ENCODE measurements at regions not wholly inside any gene's neighbourhood (a gene's known extent, or its start where the extent isn't known, plus 50 kb on each side); places are given as distances from the start of the nearest gene placed in this dataset.
"Not testable (repeated sequence)": the region's sequence is repeated elsewhere in the genome, so short reads cannot be mapped to it uniquely, and the experiment has no call there.

DNA sequence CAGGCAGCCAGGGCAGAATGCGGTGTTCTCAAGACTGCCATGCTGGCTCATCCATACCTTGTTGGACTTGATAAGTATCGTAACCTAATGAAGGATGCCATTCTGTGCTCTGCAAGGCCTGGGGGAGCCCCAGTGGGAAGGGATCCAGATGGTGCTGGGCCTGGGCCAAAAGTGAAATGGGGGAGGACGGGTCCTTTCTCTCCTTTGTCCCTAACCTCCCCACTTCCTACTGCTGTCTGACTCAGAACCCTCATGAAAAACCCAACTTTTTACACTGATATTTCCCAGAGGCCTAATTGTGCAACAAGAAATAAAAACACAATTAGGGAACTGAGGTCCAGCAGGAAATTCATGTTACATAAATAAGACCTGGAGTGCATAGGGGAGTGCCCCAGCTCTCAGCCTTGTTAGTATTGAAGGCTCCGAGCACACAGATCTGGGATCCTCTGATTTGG, 193.7 kb upstream of the SVIL start:
- Mint-ChIP-seq H3K9me3 (peaks cover 14% of the 10 kb centered on the region), H3K27ac (no peak overlapping the region), H3K27me3 (peaks cover 3% of the 10 kb centered on the region), H3K4me3 (no peak overlapping the region), H3K36me3 (ENCODE audit: low read depth) (no peaks in the 10 kb centered on the region), H3K4me1 (peaks cover 7% of the 10 kb centered on the region)
- intact Hi-C loops (cut with micrococcal nuclease), result no loop called here
- no peak for DNase-seq

DNA sequence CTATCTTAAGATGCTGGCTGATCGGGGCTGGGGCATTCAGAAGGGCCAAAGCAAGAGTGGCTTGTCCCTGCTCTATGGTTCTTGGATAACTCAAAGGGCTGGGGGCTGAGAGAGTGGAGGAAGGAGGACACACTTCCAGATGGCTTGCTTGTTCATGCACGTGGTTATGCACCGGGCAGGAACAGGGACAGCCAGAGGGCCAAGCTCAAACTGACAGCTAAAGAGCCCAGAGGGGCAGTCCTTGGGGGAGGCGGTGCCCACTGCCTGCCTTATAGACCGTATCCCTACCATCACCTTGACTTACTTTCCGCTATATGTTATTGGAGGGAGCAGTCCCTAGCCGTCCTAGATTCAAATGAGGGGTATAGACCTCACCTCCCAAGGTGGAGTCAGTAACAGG, 192.7 kb upstream of the SVIL start:
- DNase-seq, result no peak
- H3K9me3 Mint-ChIP-seq, result peaks cover 14% of the 10 kb centered on the region

DNA sequence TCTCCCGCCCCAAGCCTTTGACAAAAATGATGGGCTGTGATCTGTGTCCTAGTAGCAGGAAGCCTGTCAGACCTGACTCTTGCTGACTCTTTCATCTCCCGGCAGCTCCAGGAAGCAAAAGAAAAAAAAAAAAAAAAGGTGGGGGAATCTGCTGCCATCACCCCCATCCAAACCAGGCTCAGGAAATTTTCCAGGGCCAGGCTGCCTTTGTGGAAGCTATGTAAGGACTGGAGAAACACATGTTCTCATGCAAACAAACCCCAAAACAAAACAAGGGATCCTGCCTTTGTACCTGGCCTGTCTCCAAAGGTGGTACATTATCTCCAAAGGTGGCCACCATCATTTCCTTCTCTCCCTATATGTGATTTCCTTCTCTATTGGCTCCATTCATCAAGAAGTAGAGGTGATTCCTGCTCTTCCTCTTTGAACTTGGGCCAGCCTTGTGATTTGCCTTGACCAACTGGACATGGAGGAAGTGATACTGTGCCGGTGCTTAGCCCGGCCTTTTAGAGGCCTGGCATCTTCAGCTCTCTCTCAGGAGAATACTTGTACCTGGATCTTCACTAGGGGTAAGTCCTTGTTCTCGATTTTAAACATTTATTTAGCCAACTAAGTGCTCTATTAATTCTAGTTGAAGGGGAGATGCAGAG, 192.2 kb upstream of the SVIL start:
- DNase-seq, result no peak

More for the DNA sequence above, 192.7 kb upstream of the SVIL start:
- peaks cover 3% of the 10 kb centered on the region for H3K27me3 Mint-ChIP-seq
- no peak overlapping the region for H3K4me3 Mint-ChIP-seq
- intact Hi-C loops (cut with micrococcal nuclease), result no loop called here
- H3K4me1 Mint-ChIP-seq, result peaks cover 7% of the 10 kb centered on the region
- no peak overlapping the region for H3K27ac Mint-ChIP-seq
- no peaks in the 10 kb centered on the region for H3K36me3 Mint-ChIP-seq (ENCODE audit: low read depth)

DNA sequence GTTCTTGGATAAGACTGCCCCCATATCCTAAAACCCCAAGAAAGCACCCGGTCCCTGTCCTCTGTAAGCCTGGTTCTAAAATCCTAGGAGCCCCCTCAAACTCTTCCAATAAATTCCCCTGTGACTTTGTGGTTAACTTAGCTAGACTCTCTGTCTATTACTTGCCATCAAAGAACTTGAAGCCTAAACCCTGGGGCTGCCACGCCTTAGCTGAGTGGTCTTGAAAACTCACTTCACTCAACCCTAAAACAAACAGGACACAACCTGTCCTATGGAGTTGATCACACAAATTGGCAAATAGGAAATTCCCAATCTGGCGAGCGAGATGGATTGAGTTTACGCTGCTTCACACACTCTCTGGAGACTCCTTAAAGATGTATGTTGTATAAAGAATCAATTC, 191.4 kb upstream of the SVIL start:
- no peaks in the 10 kb centered on the region for H3K36me3 Mint-ChIP-seq (ENCODE audit: low read depth)
- H3K4me3 Mint-ChIP-seq, result no peak overlapping the region
- H3K27ac Mint-ChIP-seq, result no peak overlapping the region
- no peak for DNase-seq
- peaks cover 6% of the 10 kb centered on the region for H3K9me3 Mint-ChIP-seq
- intact Hi-C loops (cut with micrococcal nuclease), result no loop called here
- H3K27me3 Mint-ChIP-seq, result peaks cover 3% of the 10 kb centered on the region
- H3K4me1 Mint-ChIP-seq, result peaks cover 7% of the 10 kb centered on the region

More for the DNA sequence above, 192.2 kb upstream of the SVIL start:
- Mint-ChIP-seq H3K4me3 (no peak overlapping the region), H3K27ac (no peak overlapping the region), H3K27me3 (peaks cover 3% of the 10 kb centered on the region), H3K9me3 (peaks cover 11% of the 10 kb centered on the region), H3K4me1 (peaks cover 7% of the 10 kb centered on the region), H3K36me3 (ENCODE audit: low read depth) (no peaks in the 10 kb centered on the region)
- intact Hi-C loops (cut with micrococcal nuclease), result no loop called here

DNA sequence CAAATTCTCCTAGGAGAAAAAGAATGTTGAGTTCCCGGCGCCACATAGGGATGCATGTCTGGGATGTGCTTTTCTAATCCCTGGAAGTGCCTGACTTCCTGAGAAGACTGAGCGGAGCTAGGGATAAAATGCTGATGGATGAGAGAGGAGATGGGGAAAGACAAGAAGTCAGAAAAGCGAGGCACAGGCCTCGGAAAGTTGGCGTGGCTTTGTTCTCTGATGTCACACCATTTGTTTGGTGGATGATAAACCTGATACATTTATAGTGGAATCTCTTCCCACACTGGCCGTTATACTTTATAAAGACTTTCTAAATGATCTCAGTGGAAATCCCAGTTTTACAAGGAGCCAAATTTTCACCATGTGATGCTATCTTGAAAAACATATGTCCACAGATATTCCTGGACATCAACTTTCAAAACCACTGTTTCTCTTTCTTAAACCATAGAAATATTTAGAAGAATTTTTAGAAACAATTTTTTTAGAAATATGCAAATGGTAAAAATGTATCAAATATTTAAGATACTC, 188.8 kb upstream of the SVIL start:
- intact Hi-C loops (cut with micrococcal nuclease), result no loop called here
- H3K27me3 Mint-ChIP-seq, result peaks cover 3% of the 10 kb centered on the region
- no peak for DNase-seq
- H3K36me3 Mint-ChIP-seq (ENCODE audit: low read depth), result no peaks in the 10 kb centered on the region
- no peak overlapping the region for H3K4me3 Mint-ChIP-seq
- H3K9me3 Mint-ChIP-seq, result peaks cover 3% of the 10 kb centered on the region
- H3K4me1 Mint-ChIP-seq, result peaks cover 5% of the 10 kb centered on the region
- H3K27ac Mint-ChIP-seq, result no peak overlapping the region

DNA sequence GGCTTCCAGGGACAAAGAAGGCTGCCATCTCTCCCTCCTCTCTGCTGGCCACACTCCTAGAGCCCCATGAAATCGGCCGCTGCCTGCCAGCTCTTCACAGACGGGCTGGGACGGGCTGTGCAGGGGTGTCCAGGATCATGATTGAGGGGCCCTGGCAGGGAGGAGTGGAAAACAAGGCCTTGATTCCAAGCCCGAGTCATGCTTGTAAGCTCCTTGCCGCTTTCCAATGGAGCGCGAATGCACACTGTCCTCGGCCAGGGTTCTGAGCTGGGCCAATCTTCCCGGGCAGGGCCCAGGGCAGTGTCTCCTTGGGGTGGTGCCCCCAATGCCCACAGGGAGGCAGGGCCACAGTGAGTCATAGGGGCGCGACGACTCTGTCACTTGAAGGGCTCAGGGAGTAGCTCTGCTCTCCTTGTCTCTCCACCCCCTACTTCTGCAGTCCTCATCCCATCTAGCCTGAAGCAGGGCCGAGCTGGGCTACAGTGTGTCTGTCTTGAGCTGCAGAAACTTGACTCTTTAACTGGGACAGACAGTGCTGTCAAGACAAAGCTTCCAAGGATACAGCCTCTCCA, 186.2 kb upstream of the SVIL start:
- Mint-ChIP-seq H3K27me3 (peaks cover 9% of the 10 kb centered on the region), H3K27ac (no peak overlapping the region), H3K4me3 (no peak overlapping the region), H3K36me3 (ENCODE audit: low read depth) (no peaks in the 10 kb centered on the region), H3K4me1 (no peaks in the 10 kb centered on the region), H3K9me3 (no peaks in the 10 kb centered on the region)
- intact Hi-C loops (cut with micrococcal nuclease), result no loop called here
- DNase-seq, result no peak

DNA sequence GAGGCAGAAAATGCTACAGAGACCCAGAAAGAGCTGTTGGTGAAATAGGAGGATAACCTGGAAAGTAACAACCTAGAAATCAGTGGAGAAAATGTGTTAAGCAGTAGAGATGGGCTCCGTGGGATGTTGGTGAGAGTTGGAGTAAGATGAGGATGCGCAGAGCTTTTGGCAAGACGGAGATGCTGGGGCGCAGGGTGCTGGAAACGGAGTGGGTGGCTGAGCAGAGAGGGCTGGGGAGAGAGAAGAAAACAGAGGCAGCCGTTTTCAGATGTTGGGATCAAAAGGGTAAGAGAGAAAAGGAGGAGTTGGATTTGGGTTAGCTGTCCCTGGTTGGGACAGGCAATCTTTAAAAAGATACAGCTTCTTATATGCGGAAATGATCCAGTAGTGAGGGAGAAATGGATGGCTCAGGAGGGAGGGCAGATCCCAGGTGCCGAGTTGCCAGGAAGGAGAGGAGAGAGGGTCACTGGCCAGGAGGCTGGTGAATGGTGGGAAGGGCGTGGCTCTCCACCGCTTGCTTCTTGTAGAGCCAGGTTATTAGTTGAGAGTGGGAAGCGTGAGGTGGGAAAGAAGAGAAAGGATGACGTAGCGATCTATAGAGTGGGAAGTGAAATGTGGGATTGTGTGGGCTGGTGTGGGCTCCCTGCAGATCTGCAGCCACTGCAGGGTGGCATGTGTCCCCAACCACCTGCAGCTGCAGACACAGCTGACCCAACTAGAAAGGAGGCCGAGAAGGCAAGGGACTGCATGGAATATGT, 182.2 kb upstream of the SVIL start:
- no peak for DNase-seq
- H3K27ac Mint-ChIP-seq, result no peak overlapping the region
- H3K27me3 Mint-ChIP-seq, result peaks cover 11% of the 10 kb centered on the region
- H3K4me1 Mint-ChIP-seq, result peaks cover 5% of the 10 kb centered on the region
- intact Hi-C loops (cut with micrococcal nuclease), result no loop called here
- no peaks in the 10 kb centered on the region for H3K36me3 Mint-ChIP-seq (ENCODE audit: low read depth)
- H3K4me3 Mint-ChIP-seq, result no peak overlapping the region
- no peaks in the 10 kb centered on the region for H3K9me3 Mint-ChIP-seq

DNA sequence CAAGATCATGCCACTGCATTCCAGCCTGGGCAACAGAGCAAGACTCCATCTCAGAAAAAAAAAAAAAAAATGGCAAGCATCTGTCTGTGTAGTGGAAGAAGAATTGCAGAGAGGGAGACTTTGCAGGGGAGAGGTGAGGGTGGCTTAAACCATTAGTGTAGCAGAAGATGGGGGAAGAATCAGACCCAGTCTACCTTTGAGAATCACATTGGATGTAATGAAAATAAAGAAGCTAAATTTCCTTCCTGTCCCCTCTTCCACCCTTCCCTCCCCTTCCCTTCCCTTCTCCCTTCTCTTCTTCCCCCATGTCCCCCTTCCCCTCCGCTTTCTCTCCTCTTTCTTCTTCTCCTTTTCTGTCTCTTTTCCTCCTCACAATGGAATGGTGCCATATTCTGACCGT, 180.8 kb upstream of the SVIL start:
- Mint-ChIP-seq H3K27ac (no peak overlapping the region), H3K4me3 (no peak overlapping the region), H3K27me3 (peaks cover 11% of the 10 kb centered on the region), H3K36me3 (ENCODE audit: low read depth) (no peaks in the 10 kb centered on the region), H3K9me3 (no peaks in the 10 kb centered on the region), H3K4me1 (peaks cover 10% of the 10 kb centered on the region)
- DNase-seq, result no peak
- intact Hi-C loops (cut with micrococcal nuclease), result no loop called here

DNA sequence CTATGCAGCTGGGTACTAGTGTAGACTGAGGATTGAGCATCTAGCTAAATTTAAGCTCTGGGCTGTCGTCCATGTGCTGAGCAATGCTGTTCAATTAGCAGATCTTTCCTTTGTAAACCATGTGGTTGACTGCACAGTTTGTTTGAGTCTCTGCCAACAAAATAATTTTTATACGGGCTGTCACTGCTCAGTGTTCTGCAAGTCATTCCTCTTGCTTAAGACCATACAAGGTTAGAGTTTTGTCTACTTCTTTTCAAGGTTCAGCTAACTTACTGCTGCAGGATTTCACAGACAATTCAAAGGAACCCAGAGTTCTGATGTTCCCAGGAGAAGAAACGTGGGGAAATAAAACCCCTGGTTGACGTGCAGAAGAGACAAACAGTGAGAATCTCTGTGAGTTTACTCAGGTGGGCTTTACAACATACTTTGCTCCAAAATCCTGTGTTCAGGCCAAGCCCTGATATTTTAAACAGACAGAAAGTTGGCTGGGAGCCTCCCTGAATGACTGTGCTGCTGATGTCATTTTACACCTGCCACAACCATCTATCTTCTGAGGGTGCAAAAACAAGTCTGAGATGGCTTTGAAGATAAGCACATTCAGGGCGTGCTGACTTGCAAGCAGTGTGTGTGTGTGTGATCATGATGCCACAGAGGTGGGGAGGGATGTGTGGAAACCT, 177.1 kb upstream of the SVIL start:
- Mint-ChIP-seq H3K9me3 (peaks cover 12% of the 10 kb centered on the region), H3K27ac (no peak overlapping the region), H3K36me3 (ENCODE audit: low read depth) (no peaks in the 10 kb centered on the region), H3K4me1 (peaks cover 13% of the 10 kb centered on the region), H3K27me3 (peaks cover 13% of the 10 kb centered on the region), H3K4me3 (peak overlapping the region; percentile 37)
- peak; percentile 81 for DNase-seq
- intact Hi-C loops (cut with micrococcal nuclease), result no loop called here

DNA sequence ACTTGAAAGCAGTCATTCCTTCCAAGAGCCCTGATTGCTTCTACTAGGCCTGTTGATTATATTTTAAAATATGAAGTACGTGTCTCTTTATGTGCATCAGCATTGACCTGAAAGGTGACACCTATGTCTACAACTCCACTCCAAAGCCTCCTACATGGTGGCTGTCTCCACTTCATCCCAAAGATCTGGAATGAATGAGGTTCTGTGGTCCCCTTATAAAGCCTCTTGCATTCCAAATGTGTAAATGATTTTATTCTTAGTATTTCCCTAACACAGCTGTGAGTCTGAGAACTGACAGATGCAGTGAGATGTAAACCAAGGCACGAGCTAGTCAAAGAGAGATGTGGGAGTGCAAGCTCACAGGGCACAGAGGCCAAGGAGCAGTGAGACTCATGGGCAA, 176.0 kb upstream of the SVIL start:
- Mint-ChIP-seq H3K9me3 (peaks cover 16% of the 10 kb centered on the region), H3K27ac (no peak overlapping the region), H3K4me3 (no peak overlapping the region), H3K36me3 (ENCODE audit: low read depth) (no peaks in the 10 kb centered on the region), H3K4me1 (peaks cover 13% of the 10 kb centered on the region), H3K27me3 (peaks cover 10% of the 10 kb centered on the region)
- intact Hi-C loops (cut with micrococcal nuclease), result no loop called here
- no peak for DNase-seq

DNA sequence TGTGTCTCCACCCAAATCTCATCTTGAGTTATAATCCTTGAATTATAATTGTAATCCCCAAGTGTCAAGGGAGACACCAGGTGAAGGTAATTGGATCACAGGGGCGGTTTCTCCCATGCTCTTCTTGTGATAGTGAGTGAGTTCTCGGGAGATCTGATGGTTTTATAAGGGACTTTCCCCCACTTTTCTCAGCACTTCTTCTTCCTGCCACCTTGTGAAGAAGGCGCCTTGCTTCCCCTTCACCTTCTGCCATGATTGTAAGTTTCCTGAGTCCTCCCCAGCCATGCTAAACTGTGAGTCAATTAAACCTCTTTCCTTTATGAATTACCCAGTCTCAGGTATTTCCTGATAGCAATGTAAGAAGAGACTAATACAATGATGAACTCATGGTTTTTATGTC, 175.5 kb upstream of the SVIL start:
- not testable (repeated sequence) for H3K27ac Mint-ChIP-seq, H3K4me3 Mint-ChIP-seq
- H3K27me3 Mint-ChIP-seq, result peaks cover 10% of the 10 kb centered on the region

DNA sequence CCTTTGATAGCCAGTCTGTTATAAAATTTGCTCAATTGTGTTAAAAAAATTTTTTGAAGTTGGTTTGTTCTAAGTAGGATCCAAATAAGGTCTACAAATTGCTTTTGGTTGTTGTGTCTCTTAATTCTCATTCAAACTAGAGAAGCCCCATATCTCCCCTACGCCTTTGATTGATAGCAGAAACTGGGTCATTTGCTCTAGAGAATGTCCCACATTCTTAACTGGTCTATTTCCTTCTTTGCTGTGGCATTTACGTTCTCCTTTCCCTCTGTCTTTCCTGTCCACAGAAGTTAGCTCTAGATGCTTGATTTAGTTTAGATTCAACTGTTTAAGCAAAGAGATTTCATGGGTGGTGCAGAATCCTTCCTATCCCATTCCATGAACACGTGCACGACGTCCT, 174.6 kb upstream of the SVIL start:
- H3K27me3 Mint-ChIP-seq, result peaks cover 9% of the 10 kb centered on the region
- intact Hi-C loops (cut with micrococcal nuclease), result no loop called here
- H3K36me3 Mint-ChIP-seq (ENCODE audit: low read depth), result peaks cover 2% of the 10 kb centered on the region
- peaks cover 16% of the 10 kb centered on the region for H3K9me3 Mint-ChIP-seq
- peaks cover 14% of the 10 kb centered on the region for H3K4me1 Mint-ChIP-seq
- no peak for DNase-seq
- no peak overlapping the region for H3K4me3 Mint-ChIP-seq
- no peak overlapping the region for H3K27ac Mint-ChIP-seq

More for the DNA sequence above, 175.5 kb upstream of the SVIL start:
- intact Hi-C loops (cut with micrococcal nuclease); H3K36me3 Mint-ChIP-seq (ENCODE audit: low read depth); DNase-seq: not testable (repeated sequence)
- Mint-ChIP-seq H3K4me1 (peaks cover 13% of the 10 kb centered on the region), H3K9me3 (peaks cover 16% of the 10 kb centered on the region)

DNA sequence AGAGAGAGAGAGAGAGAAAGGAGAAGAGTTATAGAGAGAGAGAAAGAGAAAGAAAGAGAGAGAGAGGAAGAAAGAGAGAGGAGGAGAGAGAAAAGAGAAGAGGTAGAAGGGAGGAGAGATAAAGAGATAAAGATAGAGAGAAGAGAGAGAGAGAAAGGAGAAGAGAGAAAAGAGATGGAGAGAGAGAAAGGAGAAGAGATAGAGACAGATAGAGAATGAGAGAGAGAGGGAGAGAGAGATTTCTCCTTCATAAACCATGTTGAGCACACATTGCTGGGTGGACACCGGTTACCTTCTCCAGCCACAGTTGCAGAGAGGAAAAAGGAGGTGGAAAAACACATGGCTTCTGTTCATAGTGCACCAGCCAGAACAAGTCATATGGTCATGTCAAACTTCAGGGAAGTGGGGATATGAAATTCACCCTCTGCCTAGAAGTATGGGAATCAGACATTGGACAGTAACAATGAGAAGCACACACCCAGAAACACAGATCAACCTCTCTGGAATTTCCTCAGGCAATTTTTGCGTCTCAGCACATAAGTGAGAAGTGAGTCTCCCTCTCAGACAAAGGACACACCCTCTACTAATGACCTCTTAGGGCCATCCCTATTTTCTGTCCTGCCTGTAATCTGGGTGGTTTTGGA, 172.5 kb upstream of the SVIL start:
- H3K36me3 Mint-ChIP-seq (ENCODE audit: low read depth), result peaks cover 2% of the 10 kb centered on the region
- no peak overlapping the region for H3K4me3 Mint-ChIP-seq
- intact Hi-C loops (cut with micrococcal nuclease), result no loop called here
- H3K4me1 Mint-ChIP-seq, result peaks cover 18% of the 10 kb centered on the region
- no peak overlapping the region for H3K27ac Mint-ChIP-seq
- H3K27me3 Mint-ChIP-seq, result peaks cover 9% of the 10 kb centered on the region
- peaks cover 20% of the 10 kb centered on the region for H3K9me3 Mint-ChIP-seq
- no peak for DNase-seq

All from activated CD4-positive, alpha-beta T cell treated with anti-CD3 and anti-CD28 coated beads, Interleukin-2, amount 10 ng/mL, durations not matched to agents 24 days and 14 days (primary cell).